KOPT-K1 (cell line): ENCODE measurements at regions not wholly inside any gene's neighbourhood (a gene's known extent, or its start where the extent isn't known, plus 50 kb on each side); places are given as distances from the start of the nearest gene placed in this dataset.

ENCODE experiments used
- H3K27ac ChIP-seq: fragments of 200-600 bp; sonication (generic); 2 replicates; pipeline ENCODE4 v1.5.1; 2016; ENCODE audit warnings: antibody characterized with exemption, mild to moderate bottlenecking, low read depth, low read length; ENCODE audit not compliant: poor library complexity, severe bottlenecking
- H3K36me3 ChIP-seq: fragments of 200-600 bp; sonication (generic); 2 replicates; pipeline ENCODE4 v1.5.1; 2017; ENCODE audit warnings: antibody characterized with exemption, mild to moderate bottlenecking, low read length, moderate library complexity; ENCODE audit not compliant: insufficient read depth
- H3K9me3 ChIP-seq: fragments of 200-600 bp; sonication (generic); 2 replicates; pipeline ENCODE4 v1.5.1; 2017; ENCODE audit warnings: antibody characterized with exemption, low read length, mild to moderate bottlenecking; ENCODE audit not compliant: insufficient read depth, poor library complexity, severe bottlenecking

DNA sequence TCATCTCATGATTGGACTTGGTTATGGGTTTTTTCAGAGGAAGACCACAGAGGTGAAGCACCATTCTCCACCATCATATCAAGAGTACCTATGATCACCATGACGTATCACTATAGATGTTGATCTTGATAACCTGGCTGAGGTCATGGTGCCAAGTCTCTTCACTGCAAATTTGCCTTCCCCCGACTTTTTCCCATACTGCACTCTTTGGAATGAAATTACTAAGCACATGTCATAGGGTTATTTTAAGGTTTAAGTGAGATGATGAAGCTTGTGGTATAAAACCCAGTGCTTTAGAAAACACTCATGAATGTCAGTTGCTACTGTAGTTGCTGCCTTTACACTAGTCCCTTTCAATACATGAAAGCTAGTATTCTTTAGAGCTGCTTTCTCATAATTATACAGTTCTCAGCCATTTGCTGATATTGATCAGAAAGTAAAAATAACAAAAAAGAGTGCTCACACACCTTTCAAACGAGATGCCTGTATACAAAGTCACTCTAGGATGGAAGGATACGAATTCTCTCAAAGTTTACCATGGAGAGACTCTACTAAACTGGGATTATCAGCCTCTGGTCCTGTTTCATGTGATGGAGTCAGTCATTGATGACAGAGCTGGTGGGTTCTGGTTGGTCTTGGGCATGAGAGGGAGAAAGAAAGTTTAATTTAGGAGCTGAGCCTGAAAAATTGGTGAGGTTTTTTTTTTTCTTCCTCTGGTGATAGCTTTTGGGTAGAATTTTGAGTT lies 228.1 kb downstream of the PRL start:
- Histone ChIP-seq H3K36me3 (peaks cover 68% of the 10 kb centered on the region), H3K27ac (peak overlapping the region; percentile 94), H3K9me3 (no peaks in the 10 kb centered on the region)

DNA sequence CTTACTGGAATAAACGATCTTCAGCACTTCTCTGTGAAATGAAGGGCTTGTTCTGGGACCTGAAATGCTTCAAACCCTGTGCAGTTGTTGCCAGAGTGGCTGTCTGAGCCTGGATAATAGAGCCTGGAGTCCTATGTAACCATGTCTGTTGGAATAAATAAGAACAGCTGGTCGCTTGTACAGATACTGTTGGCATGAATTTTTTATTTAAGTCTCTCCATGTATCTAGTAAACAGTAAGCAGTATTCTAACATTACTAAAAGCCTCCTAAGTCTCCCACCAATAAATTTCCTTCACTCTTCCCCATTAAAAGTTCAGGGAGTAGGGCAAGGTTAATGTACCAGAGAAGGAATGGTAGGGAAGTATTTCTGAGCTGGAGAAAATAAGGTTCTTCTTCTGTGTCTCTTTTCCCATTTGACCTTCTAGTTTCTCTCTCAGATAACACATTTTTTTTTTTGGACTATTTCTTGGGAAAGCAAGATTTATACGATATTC lies 227.5 kb downstream of the PRL start:
- peaks cover 68% of the 10 kb centered on the region for H3K36me3 ChIP-seq
- H3K9me3 ChIP-seq = peaks cover 3% of the 10 kb centered on the region
- H3K27ac ChIP-seq = peak overlapping the region; percentile 94

DNA sequence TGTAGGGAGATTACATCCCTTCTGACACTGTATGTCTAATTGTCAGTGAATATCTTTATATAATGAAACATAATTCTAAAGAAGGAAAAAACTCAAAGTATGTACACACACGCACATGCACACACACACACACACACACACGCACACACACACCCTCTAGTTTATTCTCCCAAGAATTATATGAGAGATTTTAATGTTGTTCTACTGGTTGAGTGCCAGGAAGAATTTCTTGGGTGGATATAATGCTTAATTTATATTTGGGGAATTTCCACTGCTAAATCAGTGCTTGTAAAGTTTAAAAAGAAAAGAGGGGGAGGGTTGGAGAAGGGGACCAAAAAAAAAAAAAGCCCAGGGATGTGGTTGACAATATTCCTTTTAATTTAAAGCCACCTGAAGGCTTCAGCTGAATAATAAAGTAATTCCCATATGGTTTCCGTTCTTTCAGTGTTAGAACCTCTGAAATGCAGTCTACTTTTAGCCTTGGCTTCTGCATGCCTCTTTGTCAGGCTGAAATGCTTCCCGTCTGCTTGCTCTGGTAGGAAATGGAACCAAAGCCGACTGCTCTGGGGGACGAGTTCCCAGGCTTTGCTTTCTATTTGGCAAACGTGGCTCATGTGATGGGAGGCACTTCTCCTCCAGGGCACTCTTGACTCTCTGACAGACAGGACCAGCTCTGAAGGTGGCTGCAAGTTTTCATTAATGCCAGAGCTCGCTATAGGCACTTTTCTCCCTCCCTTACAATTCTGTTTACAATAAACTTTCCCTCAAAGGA lies 225.4 kb downstream of the PRL start:
- Histone ChIP-seq H3K9me3 (peaks cover 6% of the 10 kb centered on the region), H3K36me3 (peaks cover 69% of the 10 kb centered on the region), H3K27ac (peak overlapping the region; percentile 94)

DNA sequence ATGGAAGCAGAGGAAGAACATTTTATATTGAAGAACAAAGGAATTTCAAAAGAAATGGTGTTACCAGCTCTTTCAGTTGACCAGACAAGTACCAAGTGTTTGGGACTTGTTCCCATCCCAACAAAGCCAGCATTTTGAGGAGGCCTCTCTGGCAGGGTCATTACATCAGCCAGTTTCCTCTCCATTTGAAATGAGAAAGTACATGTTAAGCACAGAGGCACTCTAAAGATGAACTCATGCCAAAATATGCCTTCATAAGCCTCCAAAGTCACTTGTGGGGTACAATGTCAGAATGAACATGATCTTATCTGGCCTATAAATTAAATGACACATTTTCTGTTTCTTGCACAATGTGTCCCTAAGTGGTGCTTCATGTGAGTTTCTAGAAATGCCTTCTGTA lies 223.9 kb downstream of the PRL start:
- Histone ChIP-seq H3K9me3 (peaks cover 6% of the 10 kb centered on the region), H3K36me3 (peaks cover 75% of the 10 kb centered on the region), H3K27ac (peak overlapping the region; percentile 94)

DNA sequence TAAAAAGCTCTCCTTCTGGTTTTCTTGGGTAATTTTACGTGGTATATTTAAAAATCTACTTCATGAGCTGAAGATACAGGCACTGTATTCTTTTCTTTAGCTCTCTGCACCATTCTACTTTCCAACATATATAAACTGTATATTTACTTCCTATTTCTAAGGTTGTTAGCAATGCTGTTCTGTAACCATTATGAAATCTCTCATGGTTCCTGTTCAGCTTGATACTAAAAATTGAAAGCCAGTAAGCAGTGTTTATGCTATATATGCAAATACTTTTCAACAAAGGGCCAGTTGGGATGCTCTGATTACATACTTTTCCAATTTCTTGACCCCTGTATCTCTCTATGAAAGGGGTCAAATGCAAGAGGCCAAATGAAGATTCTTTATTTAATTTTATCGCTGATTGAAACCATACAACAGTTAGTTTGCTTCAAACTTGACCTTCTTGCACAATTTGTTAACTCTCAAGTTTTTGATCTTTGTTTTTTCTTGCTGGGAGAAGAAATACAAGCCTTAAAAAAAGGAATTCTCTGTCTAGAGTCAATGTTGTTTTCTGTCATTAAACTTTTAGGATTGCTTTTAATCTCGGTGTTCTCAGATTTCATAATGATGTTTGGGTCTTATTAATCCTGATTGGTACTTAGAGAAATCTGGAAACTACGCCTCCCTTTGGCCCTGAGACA lies 223.2 kb downstream of the PRL start:
- peaks cover 6% of the 10 kb centered on the region for H3K9me3 ChIP-seq
- peak overlapping the region; percentile 94 for H3K27ac ChIP-seq
- peaks cover 78% of the 10 kb centered on the region for H3K36me3 ChIP-seq

DNA sequence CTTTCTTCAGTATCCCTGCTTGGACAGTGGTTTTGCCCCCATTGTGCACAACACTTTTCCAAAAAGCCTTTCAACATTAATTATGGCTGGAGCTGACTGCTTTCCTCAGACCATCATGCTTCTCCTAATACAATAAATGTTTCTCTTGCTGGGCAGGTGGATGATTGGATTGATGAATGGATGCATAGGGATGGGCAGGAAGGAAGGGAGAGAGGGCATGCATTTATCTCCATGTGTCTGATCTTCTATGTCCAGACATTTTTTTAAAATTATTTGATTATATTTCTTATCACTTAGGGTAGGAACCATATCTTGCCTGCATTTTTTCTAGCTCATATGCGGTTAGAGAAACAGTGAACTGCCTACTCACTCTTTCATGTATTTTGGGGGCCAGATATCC lies 218.5 kb downstream of the PRL start:
- peaks cover 70% of the 10 kb centered on the region for H3K36me3 ChIP-seq
- H3K27ac ChIP-seq = peak overlapping the region; percentile 61
- H3K9me3 ChIP-seq = peaks cover 6% of the 10 kb centered on the region

DNA sequence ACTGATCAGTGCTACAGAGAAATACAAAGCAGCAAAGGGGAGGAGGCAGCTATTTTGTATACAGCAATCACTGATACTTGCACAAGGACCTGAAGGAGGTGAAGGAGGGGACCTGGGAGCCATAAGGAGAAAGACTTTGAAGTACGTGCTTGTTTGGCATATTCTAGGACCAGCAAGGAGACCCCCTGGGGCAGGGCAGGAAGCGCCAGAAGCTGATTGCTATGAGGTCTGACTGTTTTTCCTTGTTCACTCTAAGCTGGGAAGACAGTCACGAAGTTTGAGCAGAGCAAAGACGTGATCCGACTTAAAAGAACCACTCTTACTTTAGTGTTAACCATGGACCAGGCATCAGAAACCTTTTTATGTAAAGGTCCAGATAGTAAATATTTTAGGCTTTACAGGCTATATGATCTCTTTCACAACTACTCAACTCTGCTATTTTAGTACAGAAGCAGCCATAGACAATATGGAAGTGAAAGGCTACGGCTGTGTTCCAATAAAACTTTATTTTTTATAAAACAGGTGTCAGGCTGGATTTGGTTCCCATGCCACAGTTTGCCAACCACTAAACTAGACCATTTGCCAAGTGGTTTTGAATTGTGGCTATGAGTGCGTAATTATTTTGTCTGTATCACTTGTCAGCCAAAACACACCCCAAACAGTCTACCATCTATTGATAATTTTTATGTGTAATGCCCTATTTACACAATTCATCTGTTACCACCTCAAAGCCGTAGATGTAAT lies 217.9 kb downstream of the PRL start:
- Histone ChIP-seq H3K27ac (peak overlapping the region; percentile 61), H3K9me3 (peaks cover 12% of the 10 kb centered on the region), H3K36me3 (peaks cover 70% of the 10 kb centered on the region)

DNA sequence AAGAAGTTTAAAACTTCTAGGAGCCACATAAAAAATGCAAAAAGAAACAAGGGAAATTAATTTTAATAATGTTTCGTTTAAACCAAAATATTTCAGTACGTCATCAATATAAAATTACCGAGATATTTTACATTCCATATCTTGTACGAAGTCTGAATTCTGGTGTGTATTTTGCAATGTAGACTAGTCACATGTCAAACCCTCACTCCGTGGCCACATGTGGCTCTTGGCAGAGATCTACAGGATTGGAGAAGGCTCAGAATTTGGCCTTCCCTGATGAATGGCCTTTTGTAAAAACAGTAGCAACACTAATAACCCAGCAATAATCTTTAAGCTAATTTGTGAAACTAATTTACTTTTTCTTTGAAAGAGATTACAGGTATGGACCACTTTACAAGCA lies 217.1 kb downstream of the PRL start:
- peak overlapping the region; percentile 61 for H3K27ac ChIP-seq
- H3K9me3 ChIP-seq = peaks cover 14% of the 10 kb centered on the region
- H3K36me3 ChIP-seq = peaks cover 70% of the 10 kb centered on the region

DNA sequence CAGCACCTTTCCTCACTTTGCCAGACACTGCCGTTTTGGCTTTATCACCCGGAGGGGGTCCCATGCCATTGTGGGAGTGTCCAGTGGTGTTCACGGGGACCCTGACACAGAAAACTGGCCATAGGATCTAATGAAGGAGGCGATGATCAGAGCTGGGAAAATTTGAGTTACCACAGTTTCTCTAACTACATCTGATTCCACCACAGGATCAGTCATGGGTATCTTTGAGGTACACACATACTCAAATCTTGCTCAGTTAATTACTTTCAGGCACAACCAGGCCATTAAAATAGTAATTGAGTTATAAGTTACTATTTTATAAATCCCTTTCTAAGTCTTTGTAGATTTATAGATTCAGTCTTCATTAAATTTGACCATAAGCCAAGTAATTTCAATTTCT lies 215.1 kb downstream of the PRL start:
- Histone ChIP-seq H3K27ac (peak overlapping the region; percentile 17), H3K9me3 (peaks cover 29% of the 10 kb centered on the region), H3K36me3 (peaks cover 83% of the 10 kb centered on the region)

DNA sequence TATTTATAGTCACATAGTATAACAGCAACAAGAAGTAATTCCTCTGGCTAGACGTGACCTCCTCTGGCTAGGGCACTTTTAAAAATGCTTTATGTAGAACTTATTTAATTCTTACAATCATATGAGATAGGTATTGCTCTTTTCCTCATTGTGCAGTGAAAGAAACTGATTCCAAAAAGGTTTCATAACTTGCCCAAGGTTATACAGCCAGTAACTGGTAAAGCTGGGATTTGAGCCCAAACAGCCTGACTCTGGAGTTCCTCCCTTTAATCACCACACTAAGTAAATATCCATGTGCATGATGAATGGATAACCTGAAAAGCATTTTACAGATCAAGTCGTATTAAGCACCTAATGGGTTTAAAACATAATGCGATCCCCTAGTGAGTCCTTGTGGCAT lies 214.6 kb downstream of the PRL start:
- H3K36me3 ChIP-seq = peaks cover 79% of the 10 kb centered on the region
- H3K9me3 ChIP-seq = peaks cover 29% of the 10 kb centered on the region
- peak overlapping the region; percentile 17 for H3K27ac ChIP-seq

DNA sequence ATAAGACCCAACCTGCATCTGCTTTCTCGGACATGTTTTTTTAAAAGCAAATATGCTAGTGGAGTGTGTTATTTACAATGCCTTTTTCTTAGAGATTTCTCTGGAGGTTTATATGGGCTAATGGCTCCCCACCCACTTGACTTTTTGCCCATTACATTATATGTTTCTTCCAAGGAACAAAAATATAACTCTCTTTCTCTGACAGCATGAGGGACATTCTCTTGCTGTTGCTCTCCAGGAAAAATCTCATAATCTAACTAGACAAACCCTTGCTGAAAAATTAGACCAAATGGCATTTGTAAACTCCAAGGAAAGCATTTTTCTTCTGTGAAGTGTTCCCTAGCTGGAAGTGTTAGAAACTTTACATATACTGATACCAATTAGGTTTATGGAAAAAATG lies 213.7 kb downstream of the PRL start:
- Histone ChIP-seq H3K9me3 (peaks cover 29% of the 10 kb centered on the region), H3K27ac (peak overlapping the region; percentile 17), H3K36me3 (peaks cover 76% of the 10 kb centered on the region)

DNA sequence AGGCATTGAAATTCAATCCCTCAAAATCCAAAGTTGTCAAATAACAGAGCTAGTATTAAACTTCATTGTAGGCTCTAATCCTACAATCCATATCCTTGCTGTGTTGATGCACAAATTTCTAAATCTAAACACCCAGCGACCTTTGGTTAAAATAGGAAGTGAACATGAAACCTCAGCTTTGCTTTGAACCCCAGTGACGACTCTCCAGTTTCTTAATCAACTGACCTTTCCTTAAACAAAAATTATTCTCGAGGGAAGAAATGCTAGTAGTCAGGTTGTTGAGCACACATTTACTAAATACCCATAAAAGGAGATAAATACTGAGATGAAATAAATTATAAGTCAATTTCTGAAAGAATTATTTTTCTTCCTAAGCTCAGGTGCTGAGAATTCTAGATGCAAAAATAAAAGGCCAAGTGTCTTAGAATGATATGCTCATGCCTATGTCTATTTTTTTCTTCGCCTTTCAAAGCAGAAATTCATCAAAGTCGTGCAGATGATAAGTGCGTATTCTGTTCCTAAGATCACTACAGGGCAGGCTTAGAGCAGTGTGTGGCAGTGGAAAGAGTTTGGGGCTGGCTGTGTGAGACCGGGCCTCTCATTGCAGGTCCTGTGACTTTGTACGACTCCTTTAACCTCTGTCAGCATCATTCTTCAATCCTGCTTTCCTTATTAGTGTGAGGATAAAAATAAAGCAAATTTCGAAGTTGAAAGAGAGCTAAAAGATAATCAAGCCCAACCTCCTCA lies 208.7 kb downstream of the PRL start:
- Histone ChIP-seq H3K9me3 (peaks cover 29% of the 10 kb centered on the region), H3K36me3 (peaks cover 35% of the 10 kb centered on the region), H3K27ac (peak overlapping the region; percentile 80)

DNA sequence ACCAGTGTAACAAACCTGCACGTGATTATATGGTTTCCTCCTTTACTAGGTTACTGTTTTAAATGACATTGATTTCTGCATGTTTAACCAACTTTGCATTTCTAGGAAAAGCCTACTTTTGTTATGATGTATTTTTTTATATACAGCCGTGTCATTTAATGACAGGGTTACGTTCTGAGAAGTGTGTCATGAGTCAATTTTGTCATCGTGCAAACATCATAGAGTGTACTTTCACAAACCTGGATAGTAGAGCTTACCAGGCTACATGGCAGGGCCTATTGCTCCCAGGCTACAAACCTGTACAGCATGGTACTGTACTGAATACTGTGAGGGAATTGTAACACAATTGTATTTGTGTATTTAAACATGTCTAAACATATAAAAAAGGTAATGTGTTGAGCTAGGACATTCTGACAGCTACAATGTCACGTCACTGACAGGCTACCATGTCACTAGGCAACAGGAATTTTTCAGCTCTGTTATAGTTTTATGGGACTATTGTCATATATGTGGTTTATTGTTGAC lies 205.3 kb downstream of the PRL start:
- peaks cover 22% of the 10 kb centered on the region for H3K36me3 ChIP-seq
- peak overlapping the region; percentile 80 for H3K27ac ChIP-seq
- no peaks in the 10 kb centered on the region for H3K9me3 ChIP-seq

DNA sequence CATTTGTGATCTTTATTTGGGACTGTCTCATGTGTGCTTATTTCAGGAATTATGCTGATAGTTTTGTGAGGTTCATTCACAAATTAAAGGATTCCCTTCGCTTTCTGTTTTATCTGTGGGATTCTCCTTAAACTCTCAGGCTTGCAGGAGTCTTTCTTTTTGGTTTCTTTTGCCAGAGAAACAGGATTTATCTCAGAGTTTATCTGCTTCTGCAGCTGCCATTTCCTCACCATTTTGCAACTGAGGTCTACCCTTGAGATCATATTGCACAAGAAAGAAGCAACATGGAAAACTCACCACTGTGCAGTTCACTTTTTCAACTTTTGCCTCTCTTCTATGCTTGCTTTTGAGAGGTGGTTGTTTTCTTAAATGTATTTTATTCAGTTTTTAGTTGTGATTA lies 201.0 kb downstream of the PRL start:
- H3K36me3 ChIP-seq = peaks cover 29% of the 10 kb centered on the region
- no peaks in the 10 kb centered on the region for H3K9me3 ChIP-seq
- peak overlapping the region; percentile 53 for H3K27ac ChIP-seq
